GM18520 (cell line): ENCODE measurements at regions not wholly inside any gene's neighbourhood (a gene's known extent, or its start where the extent isn't known, plus 50 kb on each side); places are given as distances from the start of the nearest gene placed in this dataset.
A peak's percentile ranks its signal among the peaks of the same experiment; 100 is the strongest.
"Not testable (repeated sequence)": the region's sequence is repeated elsewhere in the genome, so short reads cannot be mapped to it uniquely, and the experiment has no call there.

Experiments used
- ATAC-seq: cut with Tn5 transposase; IDR thresholded peaks from one replicate; pipeline ENCODE4 v1.9.1; 2021; ENCODE audit not compliant: unreplicated experiment

GRCh38 chr2:131584380-131584779 is 56.7 kb downstream of the CCDC74A start:
- no peak for ATAC-seq

- ATAC-seq, result no peak
Measured at GRCh38 chr2:131584940-131585339, 57.3 kb downstream of the CCDC74A start.

- peak; percentile 77 for ATAC-seq
Measured at GRCh38 chr2:131588152-131588873, 60.6 kb downstream of the CCDC74A start.

GRCh38 chr2:131589126-131589525 is 61.4 kb downstream of the CCDC74A start:
- not testable (repeated sequence) for ATAC-seq

GRCh38 chr2:131590366-131590765 is 62.7 kb downstream of the CCDC74A start:
- ATAC-seq, result no peak

- ATAC-seq, result no peak
Measured at GRCh38 chr2:131590896-131591295, 63.2 kb downstream of the CCDC74A start.

- ATAC-seq, result not testable (repeated sequence)
Measured at GRCh38 chr2:131596561-131596960, 68.9 kb downstream of the CCDC74A start.

- ATAC-seq, result not testable (repeated sequence)
Measured at GRCh38 chr2:131602444-131602843, 74.8 kb downstream of the CCDC74A start.

- not testable (repeated sequence) for ATAC-seq
Measured at GRCh38 chr2:131604652-131605051, 77.0 kb downstream of the CCDC74A start.

- not testable (repeated sequence) for ATAC-seq
Measured at GRCh38 chr2:131606366-131606765, 78.7 kb downstream of the CCDC74A start.

- ATAC-seq, result not testable (repeated sequence)
Measured at GRCh38 chr2:131607056-131607455, 79.4 kb downstream of the CCDC74A start.

GRCh38 chr2:131614539-131614938 is 86.9 kb downstream of the CCDC74A start:
- ATAC-seq, result not testable (repeated sequence)

- ATAC-seq, result not testable (repeated sequence)
Measured at GRCh38 chr2:131618320-131618719, 90.6 kb downstream of the CCDC74A start.

- not testable (repeated sequence) for ATAC-seq
Measured at GRCh38 chr2:131622874-131623273, 95.2 kb downstream of the CCDC74A start.

- not testable (repeated sequence) for ATAC-seq
Measured at GRCh38 chr2:131626011-131626410, 98.3 kb downstream of the CCDC74A start.

GRCh38 chr2:131626565-131626964 is 98.9 kb downstream of the CCDC74A start:
- not testable (repeated sequence) for ATAC-seq

- not testable (repeated sequence) for ATAC-seq
Measured at GRCh38 chr2:131627777-131628176, 100.1 kb downstream of the CCDC74A start.

- ATAC-seq, result not testable (repeated sequence)
Measured at GRCh38 chr2:131631648-131632047, 104.0 kb downstream of the CCDC74A start.

GRCh38 chr2:131633405-131633804 is 105.7 kb downstream of the CCDC74A start:
- not testable (repeated sequence) for ATAC-seq

- ATAC-seq, result not testable (repeated sequence)
Measured at GRCh38 chr2:131633827-131634695, 106.4 kb downstream of the CCDC74A start.

- ATAC-seq, result no peak
Measured at GRCh38 chr2:131635611-131636010, 107.9 kb downstream of the CCDC74A start.
